Stimulated activated CD4-positive, alpha-beta T cell treated with anti-CD3 and anti-CD28 coated beads, Interleukin-2, amount 100 ng/mL, for 48 hours (primary cell): ENCODE measurements at regions not wholly inside any gene's neighbourhood (a gene's known extent, or its start where the extent isn't known, plus 50 kb on each side); places are given as distances from the start of the nearest gene placed in this dataset.

Experiments
- DNase-seq, 2 donors: peaks; one replicate each; pipeline ENCODE4 v3.0.0-alpha.2; 2020

DNA sequence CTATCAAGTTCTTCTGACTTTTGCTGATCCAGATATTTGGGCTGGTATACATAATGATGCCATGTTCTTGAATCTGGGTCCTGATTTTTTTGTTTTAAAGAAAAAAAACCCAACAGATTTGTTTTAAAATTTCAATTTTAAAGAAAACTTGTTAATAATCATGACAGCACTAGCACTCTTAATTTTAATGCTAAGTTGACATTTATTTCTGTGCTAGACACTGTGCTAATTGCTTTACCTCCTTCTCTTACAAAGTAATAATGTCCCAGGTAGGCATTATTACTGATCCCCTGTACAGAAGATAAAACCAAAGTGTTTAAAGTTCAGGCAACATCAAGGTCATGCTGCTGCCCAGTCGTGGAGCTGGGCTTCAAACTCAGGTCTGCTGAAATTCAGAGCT, 101.9 kb downstream of the ZNF608 start:
- no peak for DNase-seq

DNA sequence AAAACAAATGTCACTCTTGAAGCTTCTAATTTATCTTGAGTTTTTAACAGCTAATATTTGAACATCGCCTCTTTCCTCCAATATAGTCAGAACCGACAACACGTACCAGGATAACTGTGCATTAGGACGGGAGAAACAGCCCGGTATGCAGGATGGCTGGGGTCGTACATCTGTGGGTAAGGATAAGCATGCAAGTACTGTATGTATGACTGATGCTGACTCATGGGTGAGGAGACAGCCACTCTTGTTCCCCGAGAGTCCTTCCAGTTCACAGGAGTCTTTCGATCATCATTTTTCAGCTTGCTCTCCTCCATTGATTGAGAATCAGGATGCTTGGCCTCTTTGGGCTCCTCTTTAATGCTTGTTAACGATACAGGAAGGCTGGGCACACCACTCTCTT, 102.3 kb downstream of the ZNF608 start:
- no peak for DNase-seq

DNA sequence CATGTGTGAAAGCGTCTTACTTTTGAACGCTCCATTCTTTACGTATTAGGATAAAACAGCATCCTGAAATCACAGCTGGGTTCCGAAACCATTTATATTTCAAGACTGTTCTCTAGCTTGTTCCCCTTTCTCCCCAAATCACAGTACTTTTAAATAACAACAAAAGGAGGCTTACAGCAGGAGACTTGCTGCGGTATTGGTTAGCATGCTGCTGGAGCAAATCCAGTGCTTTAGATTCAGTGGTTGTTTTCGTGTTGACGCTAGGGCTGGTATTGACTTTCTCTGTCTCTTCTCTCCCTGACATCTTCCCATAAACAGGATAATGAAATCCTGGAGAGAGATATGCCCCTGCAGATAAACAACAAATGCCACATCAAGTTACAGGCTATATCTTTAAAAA, 103.1 kb downstream of the ZNF608 start:
- no peak for DNase-seq

DNA sequence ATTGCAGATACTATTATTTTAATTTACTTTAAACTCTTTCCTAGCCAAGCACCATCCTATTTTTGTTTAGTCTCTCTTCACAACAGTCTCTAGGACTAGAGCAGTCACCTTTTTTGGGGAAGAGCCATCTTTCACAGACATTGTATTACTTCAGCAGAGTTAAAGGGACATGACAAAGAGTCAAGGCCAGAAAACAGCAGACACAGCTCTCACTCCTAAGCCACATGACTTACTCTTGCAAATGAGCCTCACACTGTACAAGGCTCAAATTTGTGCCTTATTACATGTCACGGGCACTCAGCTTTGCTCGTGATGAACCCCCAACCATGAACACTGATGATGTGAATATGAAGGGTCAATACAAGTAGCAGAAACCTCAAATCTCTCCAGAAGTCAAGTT, 104.3 kb downstream of the ZNF608 start:
- no peak for DNase-seq

DNA sequence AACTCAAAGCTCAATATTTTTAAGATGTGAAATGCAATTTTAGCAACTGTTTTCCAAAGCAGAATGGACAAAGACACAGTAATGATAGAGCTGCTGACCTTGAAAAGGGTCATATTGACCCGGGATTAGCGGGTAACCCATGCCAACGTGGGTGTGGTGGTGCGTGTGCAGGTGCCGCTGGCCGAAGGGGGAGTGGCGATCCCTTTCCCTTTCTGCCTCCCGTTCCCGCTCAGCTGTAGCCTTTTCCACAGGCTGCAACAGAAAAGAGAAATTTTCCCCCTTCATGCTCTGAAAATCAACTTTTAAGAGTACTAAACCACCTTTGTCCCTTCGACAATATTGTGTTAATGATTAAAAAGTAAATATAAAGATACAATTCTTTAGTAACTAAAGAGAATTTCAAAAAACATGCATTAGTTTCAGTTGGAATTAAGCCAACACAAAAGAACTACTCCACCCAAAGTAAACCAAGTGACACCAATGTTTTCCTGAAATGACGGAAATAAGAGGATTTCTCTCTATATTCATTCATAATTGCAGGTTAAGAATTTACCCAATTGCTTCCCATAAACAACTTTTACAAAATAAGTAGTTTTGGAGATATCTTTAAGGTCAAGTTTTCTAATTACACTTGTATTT, 105.2 kb downstream of the ZNF608 start:
- no peak for DNase-seq

DNA sequence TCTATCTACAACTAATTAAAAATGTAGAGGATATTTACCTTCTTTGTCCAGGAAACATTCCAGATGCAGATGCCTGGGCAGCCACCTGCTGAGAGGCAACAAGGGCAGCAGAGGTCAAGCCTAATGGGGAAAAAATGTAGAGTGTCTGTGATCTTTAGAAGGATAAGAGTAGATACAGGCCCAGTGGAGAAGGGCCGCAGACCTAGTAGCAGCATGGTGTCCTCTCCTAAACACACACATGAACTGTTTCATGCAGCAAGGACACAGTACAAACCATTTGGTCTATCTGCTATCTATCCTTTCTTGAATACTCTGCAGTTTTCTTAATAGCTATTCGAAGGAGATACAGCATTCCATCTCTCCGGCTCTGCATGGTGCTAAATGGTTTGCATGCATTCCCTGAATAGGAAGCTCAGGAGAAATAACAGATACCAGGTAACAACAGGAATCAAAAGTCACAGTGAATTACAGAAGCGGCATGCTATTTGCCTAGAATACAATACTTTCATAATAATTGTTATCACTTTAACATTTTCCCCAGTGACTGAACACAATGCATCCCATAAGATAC, 107.3 kb downstream of the ZNF608 start:
- DNase-seq, result no peak

DNA sequence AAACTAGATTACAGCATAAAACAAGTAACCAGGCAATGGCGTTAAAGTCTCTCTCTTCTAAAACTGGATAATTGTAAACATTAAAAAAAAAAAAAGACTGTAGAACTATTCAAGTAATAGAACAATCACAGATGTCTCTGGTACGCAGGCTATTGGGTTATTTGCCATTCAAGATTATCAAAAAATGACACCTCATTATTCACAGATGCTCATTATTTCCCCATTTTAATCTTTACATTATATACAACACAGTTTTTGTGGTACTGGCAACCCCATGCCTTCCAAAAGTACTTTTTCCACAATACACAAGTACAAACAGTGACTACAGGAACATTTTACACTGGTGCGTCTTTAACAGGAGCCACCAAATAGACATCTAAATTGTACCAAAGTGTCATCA, 109.4 kb downstream of the ZNF608 start:
- no peak for DNase-seq

DNA sequence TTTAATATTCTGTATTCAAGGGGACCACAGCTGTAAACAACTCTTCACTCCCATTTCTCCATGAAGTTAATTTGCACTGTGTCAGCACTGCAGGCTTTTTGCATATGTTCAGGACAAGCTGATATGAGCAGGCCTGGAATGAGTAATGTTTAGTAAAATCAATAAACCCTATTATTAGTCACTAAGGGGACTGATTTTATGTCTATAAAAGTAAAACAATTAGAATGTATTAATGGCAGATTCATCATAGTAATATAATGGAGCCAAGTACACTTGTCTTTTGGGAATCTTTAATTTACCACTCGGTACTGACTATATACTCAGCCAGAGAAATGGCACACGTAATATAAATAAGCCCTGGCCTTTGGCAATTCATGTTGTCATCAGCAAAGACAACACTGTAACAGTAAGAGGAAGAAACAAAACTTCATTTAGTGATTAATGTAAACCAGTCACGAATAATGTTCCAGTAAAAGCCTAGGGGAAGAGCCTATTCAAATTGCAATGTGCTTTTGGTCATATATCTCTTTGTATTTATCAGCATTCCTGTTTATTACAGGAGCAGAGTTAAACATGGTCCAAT, 111.6 kb downstream of the ZNF608 start:
- no peak for DNase-seq

DNA sequence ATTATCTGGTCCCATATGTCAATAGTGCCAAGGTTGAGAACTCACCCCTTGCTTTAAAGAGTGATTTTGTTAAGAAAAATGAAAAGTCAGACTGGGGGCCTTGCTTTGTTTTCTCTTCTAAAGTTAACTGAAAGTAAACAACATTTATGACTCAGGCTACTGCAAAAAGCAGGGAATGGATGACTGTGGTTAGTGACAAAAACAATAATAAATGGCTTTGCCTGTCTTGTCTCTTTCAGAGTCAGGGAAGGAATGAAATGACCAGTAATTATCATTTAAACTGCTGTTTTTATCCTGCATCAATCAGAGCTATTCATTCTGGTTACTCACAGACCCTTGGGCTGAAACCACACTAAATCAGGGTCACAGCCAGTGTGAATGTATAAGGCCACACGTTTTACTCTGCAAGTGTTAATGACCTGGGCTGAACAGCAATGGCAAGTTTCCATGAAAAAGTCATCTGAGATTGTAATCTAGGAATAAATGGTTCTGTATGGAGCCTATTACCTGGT, 112.2 kb downstream of the ZNF608 start:
- DNase-seq, result no peak

DNA sequence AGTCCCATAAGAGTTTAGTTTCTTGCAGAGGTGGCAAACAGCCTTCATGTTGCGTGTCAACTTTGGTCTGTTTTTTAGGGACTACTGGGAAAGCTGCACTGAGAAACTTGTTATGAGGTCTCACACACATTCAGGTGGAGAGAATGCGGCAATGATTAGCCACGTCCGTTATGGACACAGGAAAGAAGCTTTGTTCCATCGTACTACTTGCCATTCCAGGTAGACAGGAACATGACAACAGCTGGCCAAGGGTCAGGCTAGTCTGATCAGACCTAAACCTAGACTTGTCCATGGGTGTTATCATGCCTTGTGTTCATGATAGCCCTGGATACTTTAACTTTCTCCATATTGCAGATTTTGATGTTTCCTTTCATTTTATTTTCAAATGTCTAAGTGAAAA, 113.2 kb downstream of the ZNF608 start:
- DNase-seq, result no peak

DNA sequence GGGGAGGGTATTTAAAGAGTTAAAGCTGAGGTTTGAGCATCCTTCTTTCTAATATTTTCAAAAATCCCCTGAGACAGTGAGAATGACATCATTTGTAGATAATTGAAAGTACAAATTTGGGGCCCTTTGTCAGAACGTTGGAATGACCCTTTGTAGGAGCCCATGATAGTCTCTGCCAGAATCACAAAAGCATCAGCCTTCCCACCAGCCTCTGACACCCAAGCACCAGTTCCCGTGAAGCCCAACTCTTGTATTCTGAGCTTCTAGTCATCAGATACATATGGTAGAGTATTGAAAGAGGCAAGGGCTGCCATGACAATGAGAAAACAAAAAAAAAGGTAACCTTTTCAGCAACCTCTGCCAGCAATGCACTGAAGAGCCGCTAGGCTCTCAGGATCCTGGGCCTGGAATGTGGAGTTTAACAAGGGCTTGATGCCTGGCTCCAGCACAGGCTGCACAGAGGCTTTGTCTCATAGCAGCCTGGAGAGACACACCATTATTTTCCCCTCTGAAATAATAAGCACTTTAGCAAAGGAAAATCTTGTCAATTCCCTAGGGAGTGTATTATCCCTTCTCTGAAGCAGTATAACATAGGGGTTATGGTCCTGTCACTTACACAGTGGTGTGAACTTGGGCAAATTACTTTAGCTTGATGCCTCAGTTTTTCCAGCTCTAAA, 114.4 kb downstream of the ZNF608 start:
- no peak for DNase-seq

DNA sequence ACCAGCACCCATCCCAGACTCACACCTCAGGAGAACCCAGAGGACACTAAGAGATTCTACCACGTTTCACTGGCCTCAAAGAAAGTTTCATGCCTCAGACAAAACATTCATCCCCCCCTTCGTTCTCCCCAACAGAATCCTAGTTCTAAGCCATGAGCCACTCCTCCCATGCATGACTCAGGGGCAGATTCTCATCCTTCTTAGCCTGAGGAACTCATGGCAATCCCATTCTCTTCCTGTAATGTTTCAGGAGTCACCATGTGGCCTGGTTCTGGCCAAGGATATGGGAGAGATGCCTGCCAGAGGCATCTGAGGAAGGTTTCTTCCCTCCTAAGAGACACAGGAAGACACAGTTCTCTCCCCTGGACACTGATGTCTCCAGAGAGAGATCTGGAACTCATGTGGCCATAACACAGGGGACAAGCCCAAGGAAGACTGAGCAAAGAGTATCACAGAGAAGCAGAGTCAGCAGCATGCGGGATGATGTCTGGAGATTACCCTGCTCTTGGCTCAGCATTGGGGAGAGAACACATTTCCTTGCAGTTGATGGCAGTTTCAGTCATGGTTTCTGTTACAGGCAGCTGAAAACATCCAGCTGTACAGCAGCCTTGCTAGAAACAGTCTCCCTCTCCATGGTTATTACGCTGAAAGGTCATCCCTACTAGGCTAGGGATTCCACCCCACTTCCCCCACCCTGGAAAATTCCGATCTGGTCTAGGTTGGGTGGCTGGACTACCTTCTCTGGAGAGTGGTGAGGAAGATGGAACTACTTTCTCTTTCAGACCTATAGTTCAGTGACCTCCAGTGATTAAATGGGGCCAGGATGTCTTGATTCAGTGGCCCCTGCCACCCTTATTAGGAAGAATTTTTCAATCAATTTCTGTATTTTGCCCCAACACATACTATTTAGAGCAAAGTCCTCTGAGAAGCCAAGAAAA, 115.4 kb downstream of the ZNF608 start:
- DNase-seq, result no peak

DNA sequence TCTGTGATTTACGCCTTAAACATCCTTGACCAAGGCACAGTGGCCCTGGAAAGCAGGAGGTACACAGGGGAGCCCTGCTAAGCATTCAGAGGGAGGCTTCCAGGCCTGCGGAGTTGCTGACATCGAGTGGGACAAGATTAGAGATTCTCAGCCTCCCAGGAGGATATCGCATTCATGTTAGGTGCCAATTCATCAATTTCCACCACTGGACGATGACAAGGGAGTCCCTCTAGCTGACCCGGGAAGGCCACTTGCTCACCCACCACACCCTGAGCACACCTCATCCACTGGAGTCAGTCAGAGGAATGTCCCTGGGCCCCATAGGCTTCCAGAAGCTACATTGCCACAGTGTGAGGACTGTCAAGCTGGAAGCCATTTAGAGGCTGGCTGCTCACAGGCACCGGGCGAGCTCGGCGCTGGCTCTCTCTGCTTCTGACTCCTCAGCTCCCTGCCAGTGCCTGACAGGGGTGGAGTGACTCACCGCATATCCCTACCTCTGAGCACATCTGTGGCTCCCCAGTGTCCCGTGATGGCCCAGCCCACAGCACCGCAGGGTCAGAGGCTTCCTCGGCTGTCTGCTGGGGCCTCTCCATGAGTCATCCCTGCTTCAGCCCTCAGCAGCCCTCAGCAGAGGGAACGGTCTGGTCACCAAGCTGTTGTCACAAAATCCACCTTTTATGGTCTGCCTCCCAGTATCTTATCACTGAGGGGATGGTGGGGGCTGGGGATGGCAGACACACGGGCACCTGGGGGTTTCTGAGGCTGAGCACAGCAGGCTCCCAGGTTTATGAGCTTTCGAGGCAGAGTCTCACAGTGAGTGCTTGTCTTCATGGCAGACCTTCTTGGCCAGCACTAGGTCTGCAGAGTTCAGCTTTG, 117.5 kb downstream of the ZNF608 start:
- no peak for DNase-seq

DNA sequence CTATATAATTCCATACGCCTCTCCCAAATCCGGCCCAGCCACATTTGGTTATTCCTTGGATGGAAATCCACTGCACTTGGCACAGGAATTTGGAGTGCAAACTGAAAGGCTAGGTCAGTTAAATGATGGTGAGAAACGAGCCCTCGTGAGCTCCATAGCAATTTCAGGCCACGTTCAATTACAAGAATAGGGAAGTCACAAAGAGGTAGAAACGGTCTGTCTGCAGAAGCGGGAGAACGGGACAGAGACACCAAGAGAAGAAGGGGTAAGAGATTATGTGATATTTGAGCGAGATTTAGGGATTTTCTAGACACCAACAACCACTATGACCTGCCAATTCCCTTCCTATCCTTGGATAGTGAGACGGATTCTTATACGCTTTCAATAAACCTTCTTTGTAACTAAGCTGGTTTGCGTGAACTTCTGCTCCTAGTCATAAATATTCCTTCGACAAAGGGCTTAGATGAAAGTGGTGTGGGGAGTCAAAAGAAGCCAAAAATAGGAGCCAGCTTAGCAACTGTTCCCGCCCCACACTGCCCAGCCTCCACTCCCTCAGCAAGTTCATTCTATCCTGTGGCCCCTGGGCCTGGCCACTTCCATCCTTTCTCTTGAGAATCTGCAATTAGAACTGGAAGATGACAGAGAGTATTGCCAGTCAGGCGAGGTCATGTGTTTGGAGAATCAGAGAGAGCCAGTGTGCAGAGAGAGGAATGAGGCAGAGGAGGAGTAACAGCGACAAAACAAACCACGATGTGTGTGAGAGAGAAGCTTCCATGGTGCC, 118.4 kb downstream of the ZNF608 start:
- DNase-seq, result no peak

DNA sequence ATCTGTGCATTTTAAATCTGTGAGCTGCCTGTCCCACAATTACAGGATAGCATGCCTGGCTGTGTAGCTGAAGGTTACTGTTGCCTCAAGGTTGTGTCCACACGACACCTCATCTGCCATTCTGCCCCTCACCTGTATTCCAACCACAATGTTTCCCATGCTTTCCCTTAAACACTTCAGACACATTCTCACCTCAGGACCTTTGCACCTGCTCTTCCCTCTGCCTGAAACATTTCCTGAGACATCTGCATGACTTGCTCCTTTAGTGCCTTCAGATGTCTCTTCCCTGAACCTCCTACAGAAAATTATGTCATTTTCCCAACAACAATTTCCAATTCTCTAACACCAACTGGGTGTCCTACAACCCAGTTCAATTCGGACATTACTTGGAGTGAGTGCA, 120.4 kb downstream of the ZNF608 start:
- DNase-seq, result no peak

DNA sequence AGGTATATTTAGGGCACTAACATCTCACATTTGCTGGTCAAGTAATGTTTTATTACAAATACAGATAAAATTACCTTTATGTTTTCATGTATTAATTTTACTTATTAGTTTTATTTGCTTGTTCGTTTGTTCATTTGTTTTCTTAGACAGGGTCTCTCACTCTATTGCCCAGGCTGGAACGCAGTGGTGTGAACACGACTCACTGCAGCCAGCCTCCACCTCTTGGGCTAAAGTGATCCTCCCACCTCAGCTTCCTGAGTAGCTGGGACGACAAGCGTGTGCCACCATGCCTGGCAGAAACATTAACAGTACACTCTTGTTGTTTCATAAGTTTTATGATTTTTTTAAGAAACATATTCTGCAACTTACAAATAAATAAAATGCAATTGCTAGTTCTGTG, 123.2 kb downstream of the ZNF608 start:
- DNase-seq, result no peak

DNA sequence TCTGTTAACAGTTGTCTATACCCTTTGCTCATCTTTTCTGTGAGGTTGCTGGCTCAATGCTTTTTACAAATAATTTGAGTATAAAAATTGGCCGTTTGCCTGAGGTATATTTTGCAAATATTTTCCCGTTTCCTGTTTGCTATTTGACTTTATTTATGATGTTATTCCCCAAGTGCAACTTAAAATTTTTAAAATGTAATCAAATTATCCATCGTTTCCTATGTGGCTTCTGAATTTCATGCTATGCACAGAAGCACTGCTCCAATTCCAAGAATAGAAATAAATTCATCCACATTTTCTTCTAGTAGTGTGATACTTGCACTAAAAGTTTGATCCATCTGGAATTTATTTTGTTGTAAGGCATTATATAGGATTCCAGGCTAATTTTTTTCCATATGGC, 123.6 kb downstream of the ZNF608 start:
- no peak for DNase-seq

DNA sequence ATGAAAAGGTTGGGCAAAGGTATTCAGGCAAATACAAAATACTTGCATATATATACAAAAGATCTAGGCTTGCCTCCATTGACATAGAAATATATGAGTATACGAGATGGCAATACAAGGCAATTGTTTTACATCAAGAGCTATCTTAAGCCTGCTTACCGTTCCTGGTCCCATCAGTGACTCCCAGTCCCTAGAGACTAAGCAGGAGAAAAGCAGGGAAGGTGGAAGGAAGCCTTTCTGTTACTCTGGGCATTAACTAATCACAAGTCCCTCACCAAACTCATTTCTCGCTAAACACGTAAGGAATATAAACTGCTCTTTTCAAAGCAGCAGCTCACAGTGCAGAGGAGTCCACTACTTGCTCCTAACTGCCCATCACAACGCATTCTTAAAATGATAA, 125.2 kb downstream of the ZNF608 start:
- no peak for DNase-seq

DNA sequence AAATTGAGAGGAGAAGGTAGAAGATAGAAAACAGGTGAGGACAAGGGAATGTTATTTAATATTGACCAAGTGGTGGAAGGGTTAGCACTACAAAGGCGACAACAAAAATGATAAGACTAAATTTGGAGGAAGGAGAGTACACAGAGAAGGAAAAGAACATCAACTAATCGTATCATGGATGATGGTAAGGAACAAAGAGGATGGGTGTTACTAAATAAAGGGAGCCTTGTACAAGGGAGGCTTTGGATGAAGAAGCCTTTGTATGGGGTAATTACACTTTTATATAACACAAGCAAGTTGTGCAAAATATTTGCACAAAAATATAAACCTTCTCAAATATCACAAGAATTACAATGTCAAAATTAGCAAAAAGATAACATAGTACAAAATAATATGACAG, 125.7 kb downstream of the ZNF608 start:
- DNase-seq, result no peak

DNA sequence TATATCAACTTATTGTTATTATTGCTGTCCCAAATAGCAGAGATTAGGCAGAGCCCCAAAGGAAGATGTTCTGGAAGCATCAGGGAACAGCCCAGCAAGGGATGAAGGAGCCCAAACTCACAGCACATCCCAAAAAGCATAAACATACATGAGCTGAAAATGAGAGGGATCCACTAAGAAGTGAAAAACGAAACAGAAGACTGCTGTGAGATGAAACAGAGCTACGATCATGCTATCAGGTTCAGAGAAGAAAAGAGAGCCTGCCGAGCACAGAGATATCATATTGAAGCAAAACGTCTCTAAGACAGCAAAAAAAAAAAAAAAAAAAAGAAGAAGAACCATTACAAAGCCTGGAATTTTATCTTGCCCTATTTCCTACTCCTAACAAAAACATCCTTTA, 127.3 kb downstream of the ZNF608 start:
- DNase-seq, result no peak

DNA sequence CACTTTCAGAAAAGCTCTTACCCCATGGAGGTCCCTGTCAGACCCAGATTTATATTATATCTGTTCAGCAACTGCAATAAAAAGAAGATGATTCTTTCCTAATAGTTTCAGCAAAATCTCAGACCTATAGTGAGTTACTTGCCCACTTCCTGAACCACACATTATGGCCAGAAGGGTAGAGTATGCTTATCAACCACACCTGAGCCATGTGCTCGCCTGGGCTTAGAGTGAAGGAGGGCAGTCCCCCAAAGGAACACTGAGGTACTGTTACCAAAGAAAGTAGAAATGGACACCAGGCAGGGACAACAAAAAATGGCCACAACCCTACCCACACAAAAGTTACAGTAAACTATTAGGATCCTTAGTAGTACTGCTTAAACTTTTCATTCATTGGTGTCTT, 128.7 kb downstream of the ZNF608 start:
- DNase-seq, result no peak
